Mammary epithelial cell (primary cell): ENCODE measurements at regions not wholly inside any gene's neighbourhood (a gene's known extent, or its start where the extent isn't known, plus 50 kb on each side); places are given as distances from the start of the nearest gene placed in this dataset.

Experiments
- EZH2 ChIP-seq: IDR thresholded peaks from 2 replicates; pipeline ENCODE4 v1.6.1; 2012; ENCODE audit warnings: low read length, inconsistent platforms, borderline replicate concordance
- TF ChIP-seq, protein P1 (sequence below), 2 donors: IDR thresholded peaks in 1 of 2; conservative IDR thresholded peaks in 1 of 2; 2 replicates each; pipeline ENCODE4 v1.5.1; 2011 to 2012; ENCODE audit warnings: inconsistent platforms in 2 of 2, low read length in 2 of 2, mild to moderate bottlenecking in 2 of 2, control low read depth in 1 of 2, low read depth in 1 of 2; ENCODE audit not compliant: insufficient read depth in 1 of 2; ENCODE audit errors: extremely low read depth in 1 of 2

GRCh38 chr2:241929551-241930490, 60.3 kb downstream of the RTP5 start:
- TF ChIP-seq, protein P1, sequence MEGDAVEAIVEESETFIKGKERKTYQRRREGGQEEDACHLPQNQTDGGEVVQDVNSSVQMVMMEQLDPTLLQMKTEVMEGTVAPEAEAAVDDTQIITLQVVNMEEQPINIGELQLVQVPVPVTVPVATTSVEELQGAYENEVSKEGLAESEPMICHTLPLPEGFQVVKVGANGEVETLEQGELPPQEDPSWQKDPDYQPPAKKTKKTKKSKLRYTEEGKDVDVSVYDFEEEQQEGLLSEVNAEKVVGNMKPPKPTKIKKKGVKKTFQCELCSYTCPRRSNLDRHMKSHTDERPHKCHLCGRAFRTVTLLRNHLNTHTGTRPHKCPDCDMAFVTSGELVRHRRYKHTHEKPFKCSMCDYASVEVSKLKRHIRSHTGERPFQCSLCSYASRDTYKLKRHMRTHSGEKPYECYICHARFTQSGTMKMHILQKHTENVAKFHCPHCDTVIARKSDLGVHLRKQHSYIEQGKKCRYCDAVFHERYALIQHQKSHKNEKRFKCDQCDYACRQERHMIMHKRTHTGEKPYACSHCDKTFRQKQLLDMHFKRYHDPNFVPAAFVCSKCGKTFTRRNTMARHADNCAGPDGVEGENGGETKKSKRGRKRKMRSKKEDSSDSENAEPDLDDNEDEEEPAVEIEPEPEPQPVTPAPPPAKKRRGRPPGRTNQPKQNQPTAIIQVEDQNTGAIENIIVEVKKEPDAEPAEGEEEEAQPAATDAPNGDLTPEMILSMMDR (conservative IDR thresholded peaks at IDR 0.05 in 1 of 2, IDR thresholded peaks at IDR 0.05 in 1 of 2; ENCODE audit: extremely low read depth in 1 of 2, insufficient read depth in 1 of 2, low read depth in 1 of 2, low read length in 2 of 2) = no peak
- no peak for TF ChIP-seq EZH2
